Ishikawa (cell line): ENCODE measurements at regions not wholly inside any gene's neighbourhood (a gene's known extent, or its start where the extent isn't known, plus 50 kb on each side); places are given as distances from the start of the nearest gene placed in this dataset.

Experiments used
- CREB1 ChIP-seq: IDR thresholded peaks from 2 replicates; pipeline ENCODE4 v1.6.1; 2012; ENCODE audit warnings: low read depth
- EGR1 ChIP-seq: IDR thresholded peaks from 2 replicates; pipeline ENCODE4 v1.6.1; 2012
- EP300 ChIP-seq: IDR thresholded peaks from 2 replicates; pipeline ENCODE4 v1.6.1; 2012; ENCODE audit warnings: borderline replicate concordance
- NFIC ChIP-seq: IDR thresholded peaks from 2 replicates; pipeline ENCODE4 v1.6.1; 2012
- TAF1 ChIP-seq: IDR thresholded peaks from 2 replicates; pipeline ENCODE4 v1.6.1; 2012; ENCODE audit warnings: low read depth, mild to moderate bottlenecking
- TCF12 ChIP-seq: IDR thresholded peaks from 2 replicates; pipeline ENCODE4 v1.6.1; 2012; ENCODE audit warnings: low read depth
- TF ChIP-seq, protein P1 (sequence below): IDR thresholded peaks from 2 replicates; pipeline ENCODE4 v1.6.1; 2012; ENCODE audit warnings: low read depth, mild to moderate bottlenecking

- TF ChIP-seq CREB1: no peak
- TF ChIP-seq, protein P1, sequence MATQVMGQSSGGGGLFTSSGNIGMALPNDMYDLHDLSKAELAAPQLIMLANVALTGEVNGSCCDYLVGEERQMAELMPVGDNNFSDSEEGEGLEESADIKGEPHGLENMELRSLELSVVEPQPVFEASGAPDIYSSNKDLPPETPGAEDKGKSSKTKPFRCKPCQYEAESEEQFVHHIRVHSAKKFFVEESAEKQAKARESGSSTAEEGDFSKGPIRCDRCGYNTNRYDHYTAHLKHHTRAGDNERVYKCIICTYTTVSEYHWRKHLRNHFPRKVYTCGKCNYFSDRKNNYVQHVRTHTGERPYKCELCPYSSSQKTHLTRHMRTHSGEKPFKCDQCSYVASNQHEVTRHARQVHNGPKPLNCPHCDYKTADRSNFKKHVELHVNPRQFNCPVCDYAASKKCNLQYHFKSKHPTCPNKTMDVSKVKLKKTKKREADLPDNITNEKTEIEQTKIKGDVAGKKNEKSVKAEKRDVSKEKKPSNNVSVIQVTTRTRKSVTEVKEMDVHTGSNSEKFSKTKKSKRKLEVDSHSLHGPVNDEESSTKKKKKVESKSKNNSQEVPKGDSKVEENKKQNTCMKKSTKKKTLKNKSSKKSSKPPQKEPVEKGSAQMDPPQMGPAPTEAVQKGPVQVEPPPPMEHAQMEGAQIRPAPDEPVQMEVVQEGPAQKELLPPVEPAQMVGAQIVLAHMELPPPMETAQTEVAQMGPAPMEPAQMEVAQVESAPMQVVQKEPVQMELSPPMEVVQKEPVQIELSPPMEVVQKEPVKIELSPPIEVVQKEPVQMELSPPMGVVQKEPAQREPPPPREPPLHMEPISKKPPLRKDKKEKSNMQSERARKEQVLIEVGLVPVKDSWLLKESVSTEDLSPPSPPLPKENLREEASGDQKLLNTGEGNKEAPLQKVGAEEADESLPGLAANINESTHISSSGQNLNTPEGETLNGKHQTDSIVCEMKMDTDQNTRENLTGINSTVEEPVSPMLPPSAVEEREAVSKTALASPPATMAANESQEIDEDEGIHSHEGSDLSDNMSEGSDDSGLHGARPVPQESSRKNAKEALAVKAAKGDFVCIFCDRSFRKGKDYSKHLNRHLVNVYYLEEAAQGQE: no peak
- no peak for TF ChIP-seq TAF1
- no peak for TF ChIP-seq NFIC
- TF ChIP-seq EP300: no peak
- TF ChIP-seq EGR1: no peak
- TF ChIP-seq TCF12: no peak
Measured at GRCh38 chr3:177608443-177608842, 411.2 kb upstream of the TBL1XR1 start.
